NCI-H1092 treated with DMSO at 0.1 percent for 48 hours (cell line): ENCODE measurements at regions not wholly inside any gene's neighbourhood (a gene's known extent, or its start where the extent isn't known, plus 50 kb on each side); places are given as distances from the start of the nearest gene placed in this dataset.
A peak's percentile ranks its signal among the peaks of the same experiment; 100 is the strongest.
"Not testable (repeated sequence)": the region's sequence is repeated elsewhere in the genome, so short reads cannot be mapped to it uniquely, and the experiment has no call there.

ENCODE experiments used
- DNase-seq: peaks from one replicate; lab custom pipeline; 2025; lab: John Stamatoyannopoulos, UW

DNA sequence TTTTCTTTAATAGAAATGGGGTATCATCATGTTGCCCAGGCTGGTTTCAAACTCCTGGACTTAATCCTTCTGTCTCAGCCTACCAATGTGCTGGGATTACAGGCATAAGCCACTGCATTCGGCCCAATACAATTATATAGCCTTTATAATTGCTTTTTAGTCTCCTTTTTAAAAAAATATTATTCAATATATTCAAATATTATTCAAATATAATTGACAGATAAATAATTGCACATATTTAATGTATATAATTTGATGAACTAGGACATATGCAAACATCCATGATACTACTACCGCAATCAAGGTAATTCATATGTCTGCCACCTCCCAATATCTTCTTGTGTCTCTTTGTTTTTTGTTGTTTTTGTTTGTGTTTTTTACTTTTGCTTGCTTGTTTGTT, 894.2 kb upstream of the PTPRD start:
- no peak for DNase-seq

DNA sequence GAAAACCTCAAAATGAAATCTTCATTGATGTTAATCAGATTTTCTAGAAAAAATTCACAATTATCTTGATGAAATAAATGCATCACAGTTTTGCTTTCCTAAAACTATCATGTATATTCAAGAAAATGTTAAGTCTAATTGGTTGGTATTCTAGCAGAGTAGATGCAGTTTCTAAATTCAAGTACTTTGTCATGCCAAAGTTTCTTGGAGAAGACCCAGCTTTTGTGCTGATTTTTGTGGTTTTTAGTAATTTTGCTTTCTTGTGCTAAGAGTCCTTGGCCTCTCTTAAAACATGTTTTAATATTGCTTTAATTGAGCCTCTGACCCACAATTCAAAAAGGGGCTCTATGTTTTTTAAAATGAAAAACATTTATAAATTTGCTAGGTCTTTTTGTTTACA, 924.8 kb upstream of the PTPRD start:
- DNase-seq, result no peak

DNA sequence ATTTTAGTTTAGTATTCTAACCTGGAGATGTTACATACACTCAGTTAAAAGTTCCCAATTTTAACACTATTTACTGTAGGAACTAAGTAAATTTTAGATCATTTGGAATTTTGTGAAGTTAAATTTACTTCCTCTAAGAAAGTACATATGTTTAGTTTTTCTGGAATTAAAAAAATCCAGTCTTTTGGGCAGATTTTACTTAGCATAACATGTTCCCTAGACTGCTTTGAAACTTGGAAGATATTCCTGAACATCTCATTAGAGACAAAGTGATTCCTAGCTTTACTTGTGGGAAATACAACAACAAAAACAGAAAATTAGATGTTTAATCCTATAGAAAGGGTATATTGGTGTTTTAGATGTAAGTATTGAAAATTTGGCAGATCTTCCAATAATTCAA, 930.0 kb upstream of the PTPRD start:
- no peak for DNase-seq

DNA sequence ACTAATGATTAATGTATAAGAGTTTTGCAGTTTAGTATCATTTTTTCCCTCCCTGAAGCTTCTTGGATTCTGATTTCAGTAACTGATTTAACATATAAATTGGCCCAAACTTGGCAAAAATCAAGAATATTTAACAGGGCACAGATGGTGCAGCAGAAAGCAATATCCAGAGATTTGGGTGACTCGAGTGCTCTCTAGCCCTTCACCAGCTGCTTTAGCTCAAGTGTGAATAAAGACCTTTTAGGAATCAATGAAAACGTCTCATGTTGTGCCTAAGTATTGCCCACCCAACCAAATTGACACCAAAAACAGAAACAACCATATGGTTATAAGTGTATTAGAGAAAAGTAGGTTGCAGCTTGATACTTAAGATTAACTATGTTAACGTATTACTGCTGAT, 933.4 kb upstream of the PTPRD start:
- DNase-seq, result peak; percentile 56

DNA sequence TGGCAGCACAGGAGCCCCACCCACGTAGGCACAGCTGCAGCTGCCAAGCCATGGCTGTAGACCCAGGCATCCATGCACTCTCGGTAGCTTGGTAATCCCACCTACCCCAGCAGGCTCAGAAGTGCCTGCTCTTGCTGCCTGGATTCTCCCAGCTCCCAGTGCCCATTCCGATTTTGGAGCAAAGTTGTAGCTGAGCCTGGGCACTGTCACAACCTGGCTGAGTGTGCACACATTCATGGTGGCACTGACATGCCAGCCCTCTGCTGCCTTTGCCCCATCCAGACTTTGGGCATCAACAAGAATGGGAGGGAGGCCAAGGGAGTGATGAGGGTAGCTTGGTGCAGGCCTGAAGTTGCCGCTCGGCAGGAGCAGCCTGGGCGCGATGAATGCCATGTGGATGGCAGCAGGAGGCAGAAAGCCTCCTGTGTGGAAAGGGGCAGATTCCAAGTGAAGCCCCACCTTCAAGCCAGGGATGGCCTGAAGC, 936.6 kb upstream of the PTPRD start:
- no peak for DNase-seq

DNA sequence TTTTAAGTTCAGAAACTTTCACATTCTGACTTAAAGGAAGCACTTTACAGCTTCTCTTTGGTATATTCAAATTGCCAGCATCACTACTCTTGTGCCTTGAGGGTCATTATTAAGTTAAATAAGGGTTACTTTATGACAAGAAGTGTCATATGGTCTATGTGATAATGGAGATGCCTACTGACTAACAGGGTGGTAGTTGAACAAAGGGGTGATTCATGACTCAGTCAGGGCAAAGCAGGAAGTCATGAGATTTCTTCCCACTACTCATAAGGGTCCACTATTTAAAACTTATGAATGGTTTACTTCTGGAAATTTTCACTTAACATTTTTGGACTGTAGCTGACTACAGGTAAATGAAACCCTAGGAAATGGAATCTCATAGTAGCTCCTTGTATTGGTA, 938.3 kb upstream of the PTPRD start:
- no peak for DNase-seq

DNA sequence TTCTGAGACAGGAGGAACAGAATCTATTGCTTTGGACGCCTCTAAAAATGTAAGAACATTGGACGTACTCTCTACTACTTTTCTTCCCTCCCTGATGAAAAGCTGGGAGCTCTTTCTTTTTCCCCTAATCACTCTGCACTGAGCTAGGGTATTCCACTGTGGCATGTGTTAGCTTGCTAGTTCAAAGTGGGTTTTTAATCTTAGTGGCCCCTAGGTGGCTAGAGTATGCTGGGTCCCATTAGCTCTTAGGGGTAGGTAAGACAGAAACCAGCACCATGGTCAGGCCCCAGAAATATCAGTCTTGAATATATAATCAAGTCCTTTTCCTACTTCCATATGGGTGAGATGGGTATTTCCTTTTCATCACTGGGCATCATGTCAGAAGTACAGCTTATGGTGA, 945.2 kb upstream of the PTPRD start:
- DNase-seq, result no peak

DNA sequence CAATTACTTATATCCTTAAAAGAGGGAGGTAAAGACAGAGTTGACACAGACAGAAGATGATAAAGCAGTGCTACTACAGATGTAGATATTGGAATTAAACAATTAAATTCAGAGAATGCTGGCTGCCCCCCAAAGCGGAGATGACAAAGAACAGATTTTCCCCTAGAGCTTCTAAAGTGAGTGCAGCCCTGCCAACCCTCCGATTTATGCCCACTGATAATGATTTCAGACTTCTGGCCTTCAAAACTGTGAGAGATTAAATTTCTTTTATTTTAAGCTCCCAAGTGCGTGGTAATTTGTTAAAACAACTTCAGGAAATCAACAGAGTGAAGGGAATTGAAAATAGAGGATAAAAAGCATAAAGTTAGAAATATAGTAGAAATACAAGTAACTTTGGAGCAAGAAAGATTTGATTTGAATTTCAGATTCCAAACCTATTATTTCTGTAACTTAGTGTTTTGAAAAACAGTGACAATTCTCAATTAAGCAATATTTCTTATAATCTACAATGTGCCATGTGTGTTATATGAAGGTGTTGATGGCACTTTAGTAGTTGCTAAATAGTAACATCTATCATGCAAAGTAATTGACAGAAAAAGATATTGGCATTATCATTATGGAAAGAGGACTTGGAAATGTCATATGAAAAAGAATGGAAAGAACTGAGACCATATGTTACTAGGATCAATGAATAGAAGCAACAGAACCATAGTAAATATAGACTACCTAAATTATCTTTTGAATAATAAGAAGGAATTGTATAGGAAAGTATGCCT, 946.4 kb upstream of the PTPRD start:
- no peak for DNase-seq

DNA sequence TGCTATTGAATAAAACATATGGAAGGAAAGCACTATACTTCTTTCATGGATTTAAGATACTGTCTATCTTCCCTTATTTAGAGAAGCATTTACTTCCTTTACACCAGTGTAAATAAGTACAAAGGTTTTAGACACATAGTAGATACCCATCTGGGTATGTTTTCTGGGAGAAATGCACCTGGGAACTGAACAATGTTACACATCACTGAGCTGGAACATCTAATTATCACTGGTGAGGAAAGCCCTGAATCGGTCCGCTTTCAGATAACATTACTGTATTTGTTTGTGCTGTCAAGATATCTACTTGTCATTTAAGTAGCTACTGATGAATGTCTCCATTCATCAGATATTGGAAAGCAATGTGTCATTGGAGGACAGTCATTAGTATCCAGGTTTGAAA, 964.7 kb upstream of the PTPRD start:
- DNase-seq, result peak; percentile 37

DNA sequence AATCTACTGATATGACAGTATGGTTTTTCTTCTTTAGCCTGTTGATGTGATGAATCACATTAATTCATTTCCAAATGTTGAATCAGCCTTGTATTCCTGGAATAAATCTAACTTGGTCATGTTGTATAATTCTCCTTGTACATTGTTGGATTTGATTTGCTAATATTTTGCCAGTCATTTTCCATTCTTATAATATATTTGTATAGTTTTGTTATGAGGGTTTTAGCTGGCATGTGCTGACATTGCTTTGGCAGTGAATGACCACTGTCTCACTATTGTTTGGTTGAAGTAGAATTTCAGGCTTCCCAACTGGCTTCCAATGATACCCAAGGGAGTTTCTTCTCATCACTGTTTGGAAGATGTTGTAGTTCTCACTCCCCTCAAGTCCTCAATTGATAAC, 983.0 kb upstream of the PTPRD start:
- DNase-seq, result no peak

DNA sequence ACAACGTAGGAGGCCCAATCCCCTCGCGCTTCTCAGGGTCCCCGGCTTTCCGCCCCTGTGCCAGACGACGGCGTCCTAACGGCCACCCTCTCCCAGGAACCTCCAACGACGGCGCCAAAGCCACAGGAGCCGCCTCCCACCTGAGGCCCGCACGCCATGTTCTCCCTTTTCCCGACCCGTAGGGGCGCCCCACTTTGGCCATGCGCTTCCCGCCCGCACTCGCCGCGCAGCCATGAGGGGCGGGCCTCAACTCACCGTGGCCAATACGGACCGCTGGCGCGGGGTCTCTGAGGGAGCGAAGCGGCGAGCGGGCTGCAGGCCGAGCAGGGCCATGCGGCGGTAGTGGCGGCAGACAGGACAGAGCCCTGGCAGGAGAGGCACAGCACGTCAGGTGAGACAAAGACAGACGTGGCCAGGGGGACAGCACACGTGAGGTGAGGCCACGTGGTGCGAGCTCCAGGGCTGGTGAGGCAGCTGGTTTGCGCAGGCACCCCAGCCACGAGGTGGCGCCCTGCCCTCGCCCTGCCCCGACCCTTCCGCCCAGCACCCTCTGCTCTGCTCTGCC, 1005.5 kb upstream of the PTPRD start:
- no peak for DNase-seq

DNA sequence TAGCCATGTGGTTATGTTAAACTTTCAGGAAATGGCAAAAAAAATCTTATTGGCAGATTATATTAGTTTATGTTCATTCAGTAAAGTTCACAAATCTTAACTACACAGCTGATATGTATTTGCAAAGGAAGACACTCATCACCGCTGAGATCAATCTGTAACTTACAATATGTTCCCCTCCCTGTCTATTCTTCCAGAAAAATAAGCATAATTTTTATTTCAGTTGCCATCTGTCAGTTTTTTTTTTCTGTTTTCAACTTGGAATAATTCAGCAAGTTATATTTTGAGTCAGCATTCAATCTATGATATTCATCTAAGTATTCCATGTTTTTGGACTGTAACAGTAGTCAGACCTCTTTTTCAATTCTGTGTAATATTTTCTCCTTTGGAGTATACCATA, 1019.9 kb upstream of the PTPRD start:
- no peak for DNase-seq

DNA sequence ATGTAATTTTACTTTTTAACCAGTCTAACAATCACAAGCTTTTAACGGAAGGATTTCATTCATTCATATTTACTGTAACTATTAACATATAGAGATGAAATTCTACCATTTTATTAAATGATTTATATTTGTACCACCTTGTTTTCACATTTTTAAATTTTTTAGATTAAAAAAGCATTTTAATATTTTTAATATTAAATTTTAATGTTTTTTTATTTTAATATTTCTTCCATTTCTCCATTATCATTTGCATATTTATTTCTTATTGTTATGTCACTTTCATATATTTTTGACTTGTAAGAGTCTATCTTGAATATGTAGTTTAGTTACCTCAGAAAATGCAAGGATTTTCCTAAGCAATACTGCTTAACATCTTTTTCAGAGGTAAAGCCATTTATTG, 1034.0 kb upstream of the PTPRD start:
- no peak for DNase-seq

DNA sequence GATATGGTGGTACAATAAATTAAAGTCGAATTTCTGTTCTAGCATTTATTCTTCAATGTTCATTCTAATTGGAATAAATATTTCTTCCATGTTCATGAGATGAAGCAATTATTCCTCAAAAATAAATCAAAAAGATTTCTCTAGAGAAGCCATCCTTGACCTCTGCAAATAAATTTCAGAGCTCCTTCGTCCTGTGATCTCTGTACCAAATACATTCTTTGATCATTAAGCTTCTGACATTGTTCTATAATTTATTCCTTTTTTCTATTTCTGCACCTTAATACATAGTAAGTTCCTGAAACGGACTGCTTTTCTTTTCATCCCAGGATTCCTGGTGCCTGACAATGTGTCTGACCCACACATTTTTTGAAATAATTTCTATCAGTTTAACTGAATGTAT, 1039.3 kb upstream of the TYRP1 start:
- DNase-seq, result no peak

DNA sequence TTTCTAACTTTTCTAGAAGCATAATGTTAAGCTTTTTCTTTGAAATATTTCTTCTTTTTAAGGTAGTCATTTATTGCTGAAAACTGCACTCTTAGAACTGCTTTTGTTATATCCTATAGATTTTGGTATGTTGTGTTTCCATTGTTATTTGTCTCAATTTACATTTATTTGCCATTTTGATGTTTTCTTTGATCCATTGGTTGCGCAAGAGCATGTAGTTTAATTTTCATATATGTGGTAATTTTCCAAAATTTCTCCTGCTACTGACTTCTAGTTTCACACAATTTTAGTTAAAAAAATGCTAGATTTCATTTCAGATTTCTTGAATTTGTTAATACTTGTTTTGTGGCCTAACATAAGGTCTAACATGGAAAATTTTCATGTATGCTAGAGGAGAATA, 1029.3 kb upstream of the TYRP1 start:
- DNase-seq, result no peak

DNA sequence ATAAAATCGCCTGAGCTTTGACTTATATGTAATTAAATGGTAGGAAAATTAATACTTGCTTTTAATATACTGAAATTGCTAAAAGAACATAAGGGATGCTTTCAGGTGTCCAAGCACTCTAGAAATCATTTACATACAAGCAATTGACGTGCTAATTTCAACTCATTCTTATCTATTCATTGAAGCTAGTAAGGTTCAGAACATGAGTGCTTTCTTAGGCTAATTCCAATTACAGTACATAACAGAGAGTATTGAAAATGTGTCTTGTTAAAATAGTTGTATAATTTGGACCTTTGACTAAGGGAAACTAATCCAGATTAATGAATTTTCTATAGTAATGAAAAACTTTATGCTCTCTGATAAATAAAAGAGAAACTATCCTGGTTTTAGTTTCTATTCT, 1016.4 kb upstream of the TYRP1 start:
- DNase-seq, result no peak

DNA sequence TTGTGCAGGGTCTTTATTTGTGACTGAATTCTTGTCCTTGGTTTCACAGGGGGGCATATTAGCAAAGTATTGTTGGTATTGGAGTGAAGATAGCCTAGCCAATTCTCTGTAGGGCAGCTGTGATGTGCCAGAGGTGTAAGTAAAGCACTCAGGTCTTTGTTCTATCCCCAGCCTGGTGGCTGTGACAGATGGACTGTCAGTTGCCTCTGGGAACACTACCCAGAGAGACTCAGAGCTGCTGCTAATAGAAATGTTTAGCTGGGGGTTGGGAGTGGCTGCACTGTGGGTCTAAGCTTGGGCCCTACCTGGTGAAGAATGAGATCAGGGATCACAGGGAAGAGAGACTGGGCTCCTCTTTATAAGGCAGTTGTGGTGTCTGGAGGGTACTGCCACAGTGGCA, 1006.5 kb upstream of the TYRP1 start:
- DNase-seq, result no peak

DNA sequence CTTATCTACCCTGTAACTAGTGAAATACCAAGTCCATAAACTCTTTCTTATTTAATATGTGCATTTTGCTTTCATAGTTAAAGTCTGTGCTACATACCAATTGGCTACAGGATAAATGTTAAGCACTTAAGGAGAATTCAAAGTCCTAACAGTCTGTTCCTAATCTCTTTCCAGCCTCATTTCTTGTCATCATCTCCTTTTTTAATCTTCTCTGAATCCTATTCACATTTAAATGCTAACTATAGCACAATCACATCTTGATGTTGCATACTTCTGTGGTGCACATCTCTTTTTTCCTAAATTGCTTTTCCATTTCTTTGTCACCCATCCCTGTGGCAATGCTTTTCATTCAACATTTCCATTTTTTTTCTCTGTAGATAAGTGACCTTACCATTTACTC, 996.1 kb upstream of the TYRP1 start:
- DNase-seq, result no peak

DNA sequence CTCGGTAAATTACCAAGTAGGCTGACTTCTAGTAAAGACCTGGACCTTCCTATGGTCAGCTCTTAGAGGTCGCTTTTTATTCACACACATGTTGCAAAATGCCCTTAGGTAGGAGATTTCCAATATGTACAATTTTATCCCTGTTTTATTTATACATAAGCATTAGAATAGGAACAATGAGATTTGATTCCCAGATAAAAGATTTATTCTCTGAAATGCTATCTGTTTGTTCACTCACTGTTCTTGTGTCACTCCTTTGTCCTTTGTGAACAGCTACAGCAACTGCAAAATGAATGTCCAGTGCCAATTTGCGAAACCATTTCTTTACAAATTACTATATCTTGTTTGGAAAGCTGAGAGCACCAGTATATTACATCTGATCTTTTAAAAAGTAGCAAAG, 991.5 kb upstream of the TYRP1 start:
- no peak for DNase-seq

DNA sequence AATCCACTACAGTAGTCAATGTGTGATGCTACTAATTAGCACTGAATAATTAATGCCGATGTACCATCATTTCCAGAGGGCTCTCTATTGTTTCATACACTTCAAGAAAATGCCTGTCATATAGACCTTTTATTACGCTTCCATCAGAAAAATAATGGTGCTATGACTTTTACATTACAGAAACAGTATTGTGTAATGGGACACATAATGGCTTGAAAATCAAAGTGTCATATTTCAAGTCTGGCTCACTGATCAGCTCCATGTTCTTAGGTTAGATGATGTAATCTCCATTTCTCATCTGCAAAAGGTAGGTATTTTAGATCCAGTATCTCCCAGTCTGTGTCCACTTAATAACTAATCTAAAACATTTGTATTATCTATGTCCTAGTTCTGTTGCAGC, 990.6 kb upstream of the TYRP1 start:
- DNase-seq, result peak; percentile 12

DNA sequence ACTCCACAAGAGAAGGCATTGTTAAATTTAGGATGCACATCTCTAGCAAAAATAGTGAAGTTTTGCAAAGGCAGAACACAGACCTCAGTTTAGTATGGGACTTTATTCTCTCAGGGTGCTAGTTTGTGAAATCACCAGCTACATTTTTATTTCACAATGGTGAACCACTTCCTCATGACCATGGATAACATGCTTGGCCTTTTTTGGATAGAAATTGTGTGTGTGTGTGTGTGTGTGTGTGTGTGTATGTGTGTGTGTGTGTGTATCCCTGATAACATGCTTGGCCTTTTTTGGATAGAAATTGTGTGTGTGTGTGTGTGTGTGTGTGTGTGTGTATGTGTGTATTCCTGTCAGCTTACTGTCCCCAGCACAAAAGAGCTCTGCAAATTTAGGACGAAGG, 989.0 kb upstream of the TYRP1 start:
- not testable (repeated sequence) for DNase-seq

DNA sequence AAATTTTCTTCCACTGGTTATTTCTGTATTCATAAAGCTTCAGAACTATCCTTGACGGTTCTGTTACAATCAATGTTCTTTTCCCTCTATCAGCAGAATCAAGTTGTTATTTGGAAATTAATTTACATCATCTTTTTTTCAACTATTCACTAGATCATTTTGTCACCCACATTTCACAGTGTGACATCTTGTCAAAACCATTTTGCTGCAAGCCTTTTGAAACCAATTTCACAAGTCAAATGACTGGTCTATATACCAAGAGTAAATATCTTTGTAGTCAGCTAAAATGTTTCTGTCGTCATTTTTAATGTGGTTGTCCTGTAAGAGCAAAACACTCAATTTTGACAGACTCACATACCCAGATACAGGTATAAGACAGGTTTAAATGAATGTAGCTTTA, 984.3 kb upstream of the TYRP1 start:
- no peak for DNase-seq

DNA sequence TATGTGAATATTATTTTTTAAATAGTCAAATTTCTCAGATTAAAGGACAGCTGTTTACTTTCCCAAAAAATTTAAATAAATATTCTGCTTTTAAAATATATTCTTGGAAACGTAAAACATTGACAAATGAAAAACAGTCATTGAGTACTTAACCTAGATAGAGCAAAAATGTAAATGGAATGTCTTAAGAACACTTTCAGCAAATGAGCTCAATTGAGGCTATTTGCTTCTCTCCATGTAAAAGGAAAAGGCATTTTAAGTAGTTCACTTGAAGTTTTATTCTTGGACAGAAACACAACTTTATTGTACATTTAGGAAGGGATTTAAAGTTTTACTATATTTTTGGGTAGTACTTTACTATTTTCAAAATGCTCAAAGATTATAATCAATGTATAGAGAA, 983.6 kb upstream of the TYRP1 start:
- DNase-seq, result no peak

DNA sequence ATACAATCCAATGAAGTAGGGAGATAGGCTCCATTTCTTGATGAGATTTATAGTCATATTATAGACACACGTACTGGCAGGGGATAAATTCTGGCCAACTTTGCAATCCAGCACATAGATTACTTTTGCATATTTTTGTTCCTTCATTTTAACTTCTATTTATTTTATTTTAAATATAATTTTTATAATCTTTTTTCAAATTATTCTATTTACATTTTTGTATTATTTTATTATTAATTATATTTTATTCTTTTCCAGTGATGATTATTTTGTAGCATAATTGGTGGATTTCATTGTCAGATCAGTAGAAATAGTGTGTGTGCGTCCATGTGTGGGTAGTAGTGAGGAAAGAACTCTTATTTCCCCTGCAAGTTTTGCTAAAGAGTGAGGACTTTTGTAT, 980.1 kb upstream of the TYRP1 start:
- DNase-seq, result no peak
